ENCODE measurements at regions not wholly inside any gene's neighbourhood (a gene's known extent, or its start where the extent isn't known, plus 50 kb on each side); places are given as distances from the start of the nearest gene placed in this dataset.
"Not testable (repeated sequence)": the region's sequence is repeated elsewhere in the genome, so short reads cannot be mapped to it uniquely, and the experiment has no call there.

- TF ChIP-seq CTCF (IDR thresholded peaks at IDR 0.05 in 4 of 5, conservative IDR thresholded peaks at IDR 0.05 in 1 of 5); POLR2A (IDR thresholded peaks at IDR 0.05): not testable (repeated sequence)
Measured at GRCh38 chr4:3986412-3986811, 220.2 kb downstream of the ADRA2C start.

Data from gastrocnemius medialis (tissue), 4 donors.